Natural killer cell (primary cell): ENCODE measurements at regions not wholly inside any gene's neighbourhood (a gene's known extent, or its start where the extent isn't known, plus 50 kb on each side); places are given as distances from the start of the nearest gene placed in this dataset.

Experiments
- ATAC-seq, 3 donors: fragments of 150-1000 bp in 2 of 3; fragments of 200-7000 bp in 1 of 3; cut with Tn5 transposase; 1 replicate in 1 of 3; 2 replicates in 2 of 3; pipeline ENCODE4 v1.10.0; 2021; ENCODE audit warnings: mild to moderate bottlenecking in 2 of 3, moderate library complexity in 2 of 3
- DNase-seq, 2 donors: peaks; one replicate each; pipeline versions ENCODE4 v3.0.0 to v3.0.0-alpha.2; 2013 to 2021; ENCODE audit warnings: mixed read lengths in 1 of 2
- H3K27ac ChIP-seq: one replicate; pipeline ENCODE4 v1.5.1; 2013; ENCODE audit warnings: mild to moderate bottlenecking, low read length
- H3K27me3 ChIP-seq: one replicate; pipeline ENCODE4 v1.6.1; 2013; ENCODE audit warnings: low read length; ENCODE audit not compliant: control insufficient read depth, insufficient read depth
- H3K36me3 ChIP-seq: one replicate; pipeline ENCODE4 v1.6.1; 2013; ENCODE audit warnings: low read length; ENCODE audit not compliant: control insufficient read depth, insufficient read depth
- H3K4me1 ChIP-seq: one replicate; pipeline ENCODE4 v1.6.1; 2013; ENCODE audit warnings: low read length; ENCODE audit not compliant: control insufficient read depth, insufficient read depth
- H3K4me3 ChIP-seq: one replicate; pipeline ENCODE4 v1.5.1; 2013; ENCODE audit warnings: low read length
- H3K9me3 ChIP-seq: one replicate; pipeline ENCODE4 v1.6.1; 2013; ENCODE audit warnings: low read length; ENCODE audit not compliant: control insufficient read depth, insufficient read depth
- H3K27ac Mint-ChIP-seq, 2 donors: one replicate each; pipeline ENCODE4 v1.8.0; 2022; ENCODE audit warnings: mild to moderate bottlenecking in 2 of 2, mixed read lengths in 2 of 2, moderate library complexity in 1 of 2
- H3K27me3 Mint-ChIP-seq, 2 donors: one replicate each; pipeline ENCODE4 v1.8.0; 2022; ENCODE audit warnings: low read depth in 2 of 2, mixed read lengths in 2 of 2
- H3K36me3 Mint-ChIP-seq: one replicate; pipeline ENCODE4 v1.8.0; 2022; ENCODE audit warnings: mixed read lengths
- H3K4me1 Mint-ChIP-seq, 2 donors: one replicate each; pipeline ENCODE4 v1.8.0; 2022; ENCODE audit warnings: mixed read lengths in 2 of 2
- H3K4me3 Mint-ChIP-seq: one replicate; pipeline ENCODE4 v1.8.0; 2022; ENCODE audit warnings: mild to moderate bottlenecking, moderate library complexity, mixed read lengths
- H3K9me3 Mint-ChIP-seq, 2 donors: one replicate each; pipeline ENCODE4 v1.8.0; 2022; ENCODE audit warnings: mixed read lengths in 2 of 2
- CTCF ChIP-seq: fragments of 200-600 bp; IDR thresholded peaks from one replicate; pipeline ENCODE4 v1.8.0; 2022; ENCODE audit warnings: antibody characterized with exemption
- WGBS: methylation state at CpG from one replicate; pipeline ENCODE4 v1.1.7; 2013; ENCODE audit warnings: missing lambda C conversion rate; ENCODE audit not compliant: insufficient coverage; 5-methylcytosine and 5-hydroxymethylcytosine counted together
- intact Hi-C: fragments of 100-400 bp; cut with micrococcal nuclease; formaldehyde crosslinking; loops from one replicate; pipeline ENCODE4 v1.14.2; 2022

- ATAC-seq (no peak), DNase-seq (peak in 1 of 2 donors; percentile 1)
- Histone ChIP-seq H3K9me3 (no peaks in the 10 kb centered on the region), H3K36me3 (no peaks in the 10 kb centered on the region), H3K4me1 (no peaks in the 10 kb centered on the region), H3K4me3 (no peak overlapping the region), H3K27ac (no peak overlapping the region), H3K27me3 (no peaks in the 10 kb centered on the region)
- Mint-ChIP-seq H3K9me3 (peaks cover 4 to 14% of the 10 kb centered on the region in 2 donors), H3K27ac (no peak overlapping the region), H3K27me3 (no peaks in the 10 kb centered on the region), H3K36me3 (no peaks in the 10 kb centered on the region), H3K4me3 (no peak overlapping the region), H3K4me1 (no peaks in the 10 kb centered on the region)
- no peak for TF ChIP-seq CTCF
- 80% methylated on average over 4 of the region's 4 CpGs for WGBS
- intact Hi-C loops = no loop called here
Measured at GRCh38 chr1:79353224-79353623, 346.7 kb upstream of the ADGRL4 start.

GRCh38 chr1:79326875-79327274 lies 320.3 kb upstream of the ADGRL4 start:
- DNase-seq (no peak), ATAC-seq (no peak)
- Mint-ChIP-seq H3K4me1 (no peaks in the 10 kb centered on the region), H3K27me3 (no peaks in the 10 kb centered on the region), H3K9me3 (peaks cover 10 to 28% of the 10 kb centered on the region in 2 donors), H3K36me3 (peaks cover 5% of the 10 kb centered on the region), H3K4me3 (no peak overlapping the region), H3K27ac (no peak overlapping the region)
- Histone ChIP-seq H3K4me1 (no peaks in the 10 kb centered on the region), H3K36me3 (no peaks in the 10 kb centered on the region), H3K27ac (no peak overlapping the region), H3K4me3 (no peak overlapping the region), H3K27me3 (no peaks in the 10 kb centered on the region), H3K9me3 (peaks cover 4% of the 10 kb centered on the region)
- intact Hi-C loops = no loop called here
- 100% methylated on average over 2 of the region's 3 CpGs for WGBS
- TF ChIP-seq CTCF = no peak

- H3K4me3 Mint-ChIP-seq = no peak overlapping the region
- no peaks in the 10 kb centered on the region for H3K4me1 Mint-ChIP-seq
- H3K27ac Mint-ChIP-seq = no peak overlapping the region
- no peaks in the 10 kb centered on the region for H3K36me3 ChIP-seq
- no peaks in the 10 kb centered on the region for H3K27me3 ChIP-seq
- H3K36me3 Mint-ChIP-seq = peaks cover 5% of the 10 kb centered on the region
- no peak overlapping the region for H3K4me3 ChIP-seq
- peaks cover 10 to 28% of the 10 kb centered on the region in 2 donors for H3K9me3 Mint-ChIP-seq
- intact Hi-C loops = no loop called here
- no peaks in the 10 kb centered on the region for H3K4me1 ChIP-seq
- DNase-seq (no peak), ATAC-seq (no peak)
- H3K27ac ChIP-seq = no peak overlapping the region
- no peak for TF ChIP-seq CTCF
- peaks cover 4% of the 10 kb centered on the region for H3K9me3 ChIP-seq
- H3K27me3 Mint-ChIP-seq = no peaks in the 10 kb centered on the region
Measured at GRCh38 chr1:79325705-79326104, 319.2 kb upstream of the ADGRL4 start.

- H3K9me3 Mint-ChIP-seq = peaks cover 10 to 28% of the 10 kb centered on the region in 2 donors
Measured at GRCh38 chr1:79325126-79325525, 318.6 kb upstream of the ADGRL4 start.

More at GRCh38 chr1:79325126-79325525, 318.6 kb upstream of the ADGRL4 start:
- WGBS = no CpG with 5 or more reads among the region's 2 CpGs
- no peaks in the 10 kb centered on the region for H3K36me3 ChIP-seq
- no peak for TF ChIP-seq CTCF
- intact Hi-C loops = no loop called here
- H3K27me3 ChIP-seq = no peaks in the 10 kb centered on the region
- no peak overlapping the region for H3K4me3 ChIP-seq
- no peaks in the 10 kb centered on the region for H3K27me3 Mint-ChIP-seq
- no peaks in the 10 kb centered on the region for H3K4me1 ChIP-seq
- peaks cover 4% of the 10 kb centered on the region for H3K9me3 ChIP-seq
- H3K4me1 Mint-ChIP-seq = no peaks in the 10 kb centered on the region
- no peak overlapping the region for H3K27ac Mint-ChIP-seq
- H3K4me3 Mint-ChIP-seq = no peak overlapping the region
- ATAC-seq (no peak), DNase-seq (no peak)
- H3K27ac ChIP-seq = no peak overlapping the region
- H3K36me3 Mint-ChIP-seq = peaks cover 5% of the 10 kb centered on the region
